Upper lobe of left lung (tissue), 6 donors: ENCODE measurements at regions not wholly inside any gene's neighbourhood (a gene's known extent, or its start where the extent isn't known, plus 50 kb on each side); places are given as distances from the start of the nearest gene placed in this dataset.

ENCODE experiments used
- ATAC-seq, 2 donors: fragments of 200-7000 bp; cut with Tn5 transposase; one replicate each; pipeline ENCODE4 v1.9.1; 2022; ENCODE audit warnings: mild to moderate bottlenecking in 2 of 2, moderate library complexity in 2 of 2; ENCODE audit not compliant: low FRiP score in 2 of 2
- DNase-seq, 2 donors: peaks; one replicate each; pipeline ENCODE4 v3.0.0-alpha.2; 2019 to 2020
- H3K27ac ChIP-seq, 4 donors: fragments of 200-600 bp; sonication (generic); one replicate each; pipeline ENCODE4 v1.5.1; 2016 to 2019
- H3K27me3 ChIP-seq, 4 donors: fragments of 200-600 bp; sonication (generic); one replicate each; pipeline ENCODE4 v1.5.1; 2017 to 2019
- H3K36me3 ChIP-seq, 4 donors: fragments of 200-600 bp; sonication (generic); one replicate each; pipeline ENCODE4 v1.5.1; 2016 to 2019
- H3K4me1 ChIP-seq, 4 donors: fragments of 200-600 bp; sonication (generic); one replicate each; pipeline ENCODE4 v1.5.1; 2018 to 2019
- H3K4me3 ChIP-seq, 4 donors: fragments of 200-600 bp; sonication (generic); one replicate each; pipeline ENCODE4 v1.5.1; 2017 to 2019; ENCODE audit warnings: mild to moderate bottlenecking in 2 of 4, moderate library complexity in 1 of 4
- H3K9me3 ChIP-seq, 4 donors: fragments of 200-600 bp; sonication (generic); one replicate each; pipeline ENCODE4 v1.5.1; 2018 to 2019
- EP300 ChIP-seq, 4 donors: sonication (generic); formaldehyde crosslinking; IDR thresholded peaks; one replicate each; pipeline ENCODE4 v1.5.1; 2017; ENCODE audit warnings: antibody characterized with exemption in 4 of 4, control low read depth in 2 of 4
- POLR2A ChIP-seq, 4 donors: fragments of 450-650 bp; IDR thresholded peaks; one replicate each; pipeline ENCODE4 v1.5.1; 2016 to 2017; ENCODE audit warnings: antibody characterized with exemption in 4 of 4, mild to moderate bottlenecking in 2 of 4
- POLR2AphosphoS5 ChIP-seq, 2 donors: sonication (generic); formaldehyde crosslinking; IDR thresholded peaks; one replicate each; pipeline ENCODE4 v1.5.1; 2017; ENCODE audit warnings: antibody characterized with exemption in 2 of 2
- WGBS, 2 donors: methylation state at CpG; one replicate each; pipeline ENCODE4 v1.1.5; 2017 to 2018; 5-methylcytosine and 5-hydroxymethylcytosine counted together
- TF ChIP-seq, protein P1 (sequence below), 6 experiments: fragments of 450-650 bp in 4 of 6; fragments of 200-600 bp in 2 of 6; sonication (generic) in 2 of 6; IDR thresholded peaks; one replicate each; pipeline ENCODE4 v1.5.1; 2016 to 2019; ENCODE audit warnings: antibody characterized with exemption in 6 of 6
- donor health status: DM: no; HTN: no; CAD: no; lungs with moderate emphysema.
- donor health status: DM: no; HTN: yes; CAD: no; lungs with severe emphysema.

DNA sequence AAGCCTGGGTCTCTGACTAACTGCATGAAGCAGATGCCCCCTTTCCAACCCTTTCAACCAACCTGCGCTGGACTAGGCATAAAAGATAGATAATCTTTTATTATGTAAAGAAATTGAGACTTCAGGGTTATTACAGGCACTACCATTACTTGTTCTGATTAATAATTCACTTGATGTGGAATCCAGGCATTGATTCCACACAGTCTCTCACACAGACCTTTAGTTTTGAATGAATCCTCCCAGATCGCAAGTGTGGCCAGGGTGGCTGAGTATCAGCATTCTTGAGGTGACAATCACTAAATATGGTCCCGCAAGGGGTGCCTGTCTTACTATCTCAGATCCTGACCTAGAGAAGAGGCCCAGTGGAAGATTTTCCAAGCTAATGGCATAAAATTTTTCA is 368.9 kb upstream of the ONECUT1 start:
- ATAC-seq, result no peak

DNA sequence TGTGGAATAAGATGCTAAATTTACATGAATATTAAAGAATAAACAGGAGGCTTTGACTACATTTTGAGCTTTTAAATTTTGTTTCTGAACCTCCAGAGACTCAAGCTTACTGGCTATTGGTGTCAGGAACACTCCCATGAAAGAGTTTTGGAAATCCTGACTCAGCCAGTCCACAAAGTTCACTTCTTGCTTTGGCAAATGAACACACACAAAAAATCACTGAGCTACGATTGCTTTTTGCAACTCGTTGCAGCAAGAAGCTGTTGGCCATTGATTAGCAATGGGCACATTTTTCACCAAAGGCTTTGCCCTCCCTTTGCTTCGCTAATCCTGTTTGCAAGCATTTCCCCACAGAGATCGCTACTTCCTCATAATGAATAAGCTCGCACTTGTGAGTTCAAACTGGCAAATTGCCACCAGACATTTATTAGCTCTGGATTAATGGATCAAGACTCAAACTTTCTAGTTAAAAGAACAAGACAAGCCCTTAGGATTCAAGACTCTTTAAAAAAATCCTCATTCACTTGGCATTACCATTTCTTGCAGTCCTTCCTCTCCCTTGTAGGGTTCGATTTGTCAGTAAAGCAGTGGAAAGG is 343.2 kb upstream of the ONECUT1 start:
- no peak for TF ChIP-seq EP300 (IDR thresholded peaks at IDR 0.05)
- TF ChIP-seq POLR2A (IDR thresholded peaks at IDR 0.05), result no peak
- TF ChIP-seq, protein P1, sequence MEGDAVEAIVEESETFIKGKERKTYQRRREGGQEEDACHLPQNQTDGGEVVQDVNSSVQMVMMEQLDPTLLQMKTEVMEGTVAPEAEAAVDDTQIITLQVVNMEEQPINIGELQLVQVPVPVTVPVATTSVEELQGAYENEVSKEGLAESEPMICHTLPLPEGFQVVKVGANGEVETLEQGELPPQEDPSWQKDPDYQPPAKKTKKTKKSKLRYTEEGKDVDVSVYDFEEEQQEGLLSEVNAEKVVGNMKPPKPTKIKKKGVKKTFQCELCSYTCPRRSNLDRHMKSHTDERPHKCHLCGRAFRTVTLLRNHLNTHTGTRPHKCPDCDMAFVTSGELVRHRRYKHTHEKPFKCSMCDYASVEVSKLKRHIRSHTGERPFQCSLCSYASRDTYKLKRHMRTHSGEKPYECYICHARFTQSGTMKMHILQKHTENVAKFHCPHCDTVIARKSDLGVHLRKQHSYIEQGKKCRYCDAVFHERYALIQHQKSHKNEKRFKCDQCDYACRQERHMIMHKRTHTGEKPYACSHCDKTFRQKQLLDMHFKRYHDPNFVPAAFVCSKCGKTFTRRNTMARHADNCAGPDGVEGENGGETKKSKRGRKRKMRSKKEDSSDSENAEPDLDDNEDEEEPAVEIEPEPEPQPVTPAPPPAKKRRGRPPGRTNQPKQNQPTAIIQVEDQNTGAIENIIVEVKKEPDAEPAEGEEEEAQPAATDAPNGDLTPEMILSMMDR (IDR thresholded peaks at IDR 0.05), result no peak
- TF ChIP-seq POLR2AphosphoS5 (IDR thresholded peaks at IDR 0.05), result no peak
- ATAC-seq, result no peak
- WGBS, 2 donors, result 50 to 58% methylated on average over 6 of the region's 6 CpGs

More for the DNA sequence above, 368.9 kb upstream of the ONECUT1 start:
- no peaks in the 10 kb centered on the region for H3K9me3 ChIP-seq
- H3K36me3 ChIP-seq, result no peaks in the 10 kb centered on the region
- no peaks in the 10 kb centered on the region for H3K27me3 ChIP-seq
- TF ChIP-seq, protein P1 (IDR thresholded peaks at IDR 0.05), result no peak
- no peak for TF ChIP-seq POLR2A (IDR thresholded peaks at IDR 0.05)
- no peak for TF ChIP-seq POLR2AphosphoS5 (IDR thresholded peaks at IDR 0.05)
- no peak for TF ChIP-seq EP300 (IDR thresholded peaks at IDR 0.05)
- no peak overlapping the region for H3K4me3 ChIP-seq
- no peak for DNase-seq
- 89 to 92% methylated on average over 3 of the region's 3 CpGs for WGBS, 2 donors
- no peak overlapping the region for H3K27ac ChIP-seq
- H3K4me1 ChIP-seq, result no peaks in the 10 kb centered on the region

DNA sequence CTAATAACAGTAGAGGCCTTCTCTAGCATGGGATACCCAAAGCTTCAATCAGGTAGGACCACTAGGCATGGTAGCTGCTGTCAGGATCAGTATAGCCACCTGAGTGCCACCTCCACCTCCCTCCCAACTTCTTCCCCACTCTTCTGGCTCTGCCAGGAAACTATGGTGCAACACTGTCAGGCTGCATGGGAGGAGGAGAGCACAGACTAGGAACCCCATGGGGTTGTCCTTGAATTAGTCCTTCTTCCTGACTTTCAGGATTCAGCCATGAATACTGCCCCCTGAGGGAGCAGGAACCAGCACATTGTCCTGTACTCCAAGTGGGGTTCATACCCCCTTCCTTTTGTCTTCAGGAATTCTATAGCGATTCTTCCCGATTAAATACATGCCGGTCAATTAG is 340.8 kb upstream of the ONECUT1 start:
- no peak for DNase-seq
- whole genome bisulfite sequencing, 2 donors, result 94 to 96% methylated on average over 3 of the region's 3 CpGs
- Histone ChIP-seq H3K27ac (no peak overlapping the region), H3K4me3 (no peak overlapping the region), H3K9me3 (no peaks in the 10 kb centered on the region), H3K27me3 (no peaks in the 10 kb centered on the region), H3K36me3 (no peaks in the 10 kb centered on the region), H3K4me1 (no peaks in the 10 kb centered on the region)
- no peak for TF ChIP-seq POLR2A (IDR thresholded peaks at IDR 0.05)
- TF ChIP-seq, protein P1 (IDR thresholded peaks at IDR 0.05), result no peak
- TF ChIP-seq EP300 (IDR thresholded peaks at IDR 0.05), result no peak
- no peak for TF ChIP-seq POLR2AphosphoS5 (IDR thresholded peaks at IDR 0.05)
- no peak for ATAC-seq

More for the DNA sequence above, 343.2 kb upstream of the ONECUT1 start:
- Histone ChIP-seq H3K36me3 (no peaks in the 10 kb centered on the region), H3K4me3 (no peak overlapping the region), H3K27me3 (no peaks in the 10 kb centered on the region), H3K27ac (no peak overlapping the region), H3K4me1 (no peaks in the 10 kb centered on the region), H3K9me3 (no peaks in the 10 kb centered on the region)
- DNase-seq, result no peak

DNA sequence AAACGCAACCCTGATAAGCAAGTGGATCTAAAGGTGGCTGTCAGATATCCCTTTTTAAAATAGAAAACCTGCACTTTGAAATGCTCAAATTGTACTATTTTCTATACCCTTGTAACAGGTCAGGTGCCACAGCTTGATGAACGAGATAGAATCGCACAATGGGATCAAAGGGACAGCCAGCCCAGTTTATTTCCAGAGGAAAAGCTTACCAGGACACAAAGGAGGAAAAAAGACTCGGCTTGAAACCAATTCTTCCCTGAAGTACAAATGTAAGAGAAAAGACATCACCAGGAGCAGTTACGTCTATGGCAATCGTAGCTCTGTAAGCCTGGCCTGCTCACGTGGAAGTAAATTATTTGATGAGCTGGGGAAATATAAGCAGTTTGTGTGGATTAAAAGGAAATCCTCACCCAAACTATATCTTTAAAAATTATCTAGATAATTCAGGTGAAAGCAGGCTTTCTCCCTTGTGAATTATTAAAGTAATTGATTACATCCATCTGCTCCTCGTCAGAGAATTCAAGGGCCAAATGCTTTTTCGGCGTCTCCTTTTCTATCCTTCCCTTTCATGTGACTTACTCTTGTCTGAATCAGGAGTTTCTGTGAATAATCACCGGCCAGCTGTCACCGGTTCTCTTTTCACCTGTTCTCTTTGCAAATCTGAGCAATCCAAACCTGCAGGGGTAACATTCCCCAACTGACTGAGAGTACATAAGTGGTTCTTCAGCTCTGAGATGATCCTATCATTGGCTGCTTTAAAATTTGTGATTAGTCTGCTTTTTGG is 339.2 kb upstream of the ONECUT1 start:
- H3K9me3 ChIP-seq, result no peaks in the 10 kb centered on the region
- 49 to 60% methylated on average over 12 of the region's 12 CpGs for WGBS, 2 donors
- H3K27ac ChIP-seq, result no peak overlapping the region
- ATAC-seq (no peak), DNase-seq (no peak)
- TF ChIP-seq POLR2AphosphoS5 (IDR thresholded peaks at IDR 0.05), result no peak
- no peak for TF ChIP-seq POLR2A (IDR thresholded peaks at IDR 0.05)
- TF ChIP-seq EP300 (IDR thresholded peaks at IDR 0.05), result no peak
- TF ChIP-seq, protein P1 (IDR thresholded peaks at IDR 0.05), result no peak
- H3K4me1 ChIP-seq, result no peaks in the 10 kb centered on the region
- no peak overlapping the region for H3K4me3 ChIP-seq
- no peaks in the 10 kb centered on the region for H3K27me3 ChIP-seq
- H3K36me3 ChIP-seq, result no peaks in the 10 kb centered on the region
